ENCODE measurements at regions not wholly inside any gene's neighbourhood (a gene's known extent, or its start where the extent isn't known, plus 50 kb on each side); places are given as distances from the start of the nearest gene placed in this dataset.

DNA sequence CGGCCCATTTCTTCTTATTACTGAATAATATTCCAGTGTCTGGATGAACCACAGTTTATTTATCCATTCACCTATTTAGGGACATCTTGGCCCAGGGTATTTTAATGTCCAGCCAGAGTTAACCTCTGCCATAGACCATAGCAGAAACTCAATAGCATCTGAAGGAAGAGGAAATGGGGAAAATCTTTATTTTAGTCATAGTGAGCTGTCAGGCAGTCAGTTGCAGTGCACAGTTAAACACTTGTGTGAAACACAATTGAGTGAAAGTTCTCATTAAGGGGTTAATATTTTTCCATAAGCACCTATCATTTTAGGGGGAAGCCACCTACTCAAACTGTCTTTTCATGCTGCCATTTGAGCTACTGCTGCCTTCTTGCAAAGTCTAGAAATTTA lies 197.3 kb upstream of the PPFIA2 start:
- no peak overlapping the region for H3K4me3 ChIP-seq
- H3K27me3 ChIP-seq = no peaks in the 10 kb centered on the region
- H3K36me3 ChIP-seq = no peaks in the 10 kb centered on the region
- no peaks in the 10 kb centered on the region for H3K4me1 ChIP-seq
- DNase-seq (ENCODE audit: low spot score in 2 of 2) = no peak
- 100% methylated on average over 1 of the region's 1 CpG for WGBS, 2 donors
- no peak overlapping the region for H3K27ac ChIP-seq
- TF ChIP-seq, protein P1, sequence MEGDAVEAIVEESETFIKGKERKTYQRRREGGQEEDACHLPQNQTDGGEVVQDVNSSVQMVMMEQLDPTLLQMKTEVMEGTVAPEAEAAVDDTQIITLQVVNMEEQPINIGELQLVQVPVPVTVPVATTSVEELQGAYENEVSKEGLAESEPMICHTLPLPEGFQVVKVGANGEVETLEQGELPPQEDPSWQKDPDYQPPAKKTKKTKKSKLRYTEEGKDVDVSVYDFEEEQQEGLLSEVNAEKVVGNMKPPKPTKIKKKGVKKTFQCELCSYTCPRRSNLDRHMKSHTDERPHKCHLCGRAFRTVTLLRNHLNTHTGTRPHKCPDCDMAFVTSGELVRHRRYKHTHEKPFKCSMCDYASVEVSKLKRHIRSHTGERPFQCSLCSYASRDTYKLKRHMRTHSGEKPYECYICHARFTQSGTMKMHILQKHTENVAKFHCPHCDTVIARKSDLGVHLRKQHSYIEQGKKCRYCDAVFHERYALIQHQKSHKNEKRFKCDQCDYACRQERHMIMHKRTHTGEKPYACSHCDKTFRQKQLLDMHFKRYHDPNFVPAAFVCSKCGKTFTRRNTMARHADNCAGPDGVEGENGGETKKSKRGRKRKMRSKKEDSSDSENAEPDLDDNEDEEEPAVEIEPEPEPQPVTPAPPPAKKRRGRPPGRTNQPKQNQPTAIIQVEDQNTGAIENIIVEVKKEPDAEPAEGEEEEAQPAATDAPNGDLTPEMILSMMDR (IDR thresholded peaks at IDR 0.05) = no peak
- TF ChIP-seq POLR2A (IDR thresholded peaks at IDR 0.05) = no peak
- TF ChIP-seq EP300 (IDR thresholded peaks at IDR 0.05) = no peak
- no peaks in the 10 kb centered on the region for H3K9me3 ChIP-seq

DNA sequence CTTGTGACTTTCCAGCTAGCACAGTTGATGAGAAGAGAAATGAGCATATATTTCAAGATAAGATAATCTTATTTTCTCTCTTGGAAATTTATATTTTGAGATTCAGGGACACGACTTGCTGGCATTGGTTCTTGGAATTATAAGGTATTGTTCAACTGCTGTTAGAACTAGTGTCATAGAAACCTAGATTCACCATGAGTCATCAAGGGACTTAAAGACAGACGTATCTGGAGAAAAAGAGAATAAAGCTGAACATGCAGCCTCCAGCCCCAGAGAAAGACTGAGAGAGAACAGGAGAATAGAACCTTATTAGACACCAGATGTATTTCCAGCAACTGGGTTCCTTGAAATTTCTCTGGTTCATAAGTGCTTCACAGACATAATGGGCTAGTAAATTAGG lies 194.4 kb upstream of the PPFIA2 start:
- no peak for DNase-seq (ENCODE audit: low spot score in 2 of 2)
- Histone ChIP-seq H3K9me3 (no peaks in the 10 kb centered on the region), H3K27ac (no peak overlapping the region), H3K36me3 (no peaks in the 10 kb centered on the region), H3K4me3 (no peak overlapping the region), H3K4me1 (no peaks in the 10 kb centered on the region), H3K27me3 (no peaks in the 10 kb centered on the region)
- no peak for TF ChIP-seq EP300 (IDR thresholded peaks at IDR 0.05)
- TF ChIP-seq, protein P1 (IDR thresholded peaks at IDR 0.05) = no peak
- no peak for TF ChIP-seq POLR2A (IDR thresholded peaks at IDR 0.05)
- 61 to 67% methylated on average over 2 of the region's 2 CpGs for whole genome bisulfite sequencing, 2 donors

DNA sequence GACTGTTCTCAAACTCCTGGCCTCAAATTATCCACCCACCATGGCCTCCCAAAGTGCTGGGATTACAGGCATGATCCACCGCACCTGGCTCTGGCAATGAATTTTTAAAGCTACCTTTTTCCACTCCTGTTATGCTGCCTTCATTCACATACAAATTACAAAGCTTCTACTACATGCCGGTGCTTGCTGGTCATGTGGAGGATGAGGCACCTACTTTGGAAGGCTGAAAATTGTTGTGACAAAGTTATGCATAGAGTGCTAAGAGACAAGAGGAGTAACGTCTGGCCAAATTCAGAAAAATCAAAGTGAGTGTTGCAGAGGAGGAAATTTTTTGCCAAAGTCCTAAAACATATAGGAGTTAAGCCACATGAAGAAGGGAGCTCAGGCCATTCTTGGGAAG lies 191.7 kb upstream of the PPFIA2 start:
- Histone ChIP-seq H3K36me3 (no peaks in the 10 kb centered on the region), H3K27me3 (no peaks in the 10 kb centered on the region), H3K27ac (no peak overlapping the region), H3K9me3 (no peaks in the 10 kb centered on the region), H3K4me3 (no peak overlapping the region), H3K4me1 (no peaks in the 10 kb centered on the region)
- DNase-seq (ENCODE audit: low spot score in 2 of 2) = no peak
- TF ChIP-seq EP300 (IDR thresholded peaks at IDR 0.05) = no peak
- no peak for TF ChIP-seq POLR2A (IDR thresholded peaks at IDR 0.05)
- TF ChIP-seq, protein P1 (IDR thresholded peaks at IDR 0.05) = no peak
- 87 to 89% methylated on average over 3 of the region's 3 CpGs for WGBS, 2 donors

DNA sequence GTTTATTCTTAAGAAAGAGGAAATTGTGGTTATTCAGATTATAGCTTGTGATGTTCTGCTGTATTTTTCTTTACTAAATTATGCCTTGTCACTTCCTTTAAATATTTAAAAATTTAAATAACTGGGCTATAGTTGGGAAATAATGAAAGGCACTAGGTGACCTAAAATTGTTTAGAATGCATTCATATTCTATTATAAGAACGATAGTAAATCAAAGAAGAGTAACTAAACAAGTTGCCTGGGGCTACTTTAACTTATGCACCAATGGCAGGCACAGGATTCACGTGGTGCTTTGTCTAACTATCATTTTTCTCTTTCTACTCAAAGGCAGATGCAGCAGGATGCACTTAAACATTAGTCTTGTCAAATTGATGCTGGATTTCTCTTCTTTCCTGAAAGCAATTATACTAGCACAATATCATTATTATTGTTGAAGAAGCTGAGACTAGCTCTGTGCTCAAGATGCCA lies 190.7 kb upstream of the PPFIA2 start:
- Histone ChIP-seq H3K9me3 (no peaks in the 10 kb centered on the region), H3K27ac (no peak overlapping the region), H3K36me3 (no peaks in the 10 kb centered on the region), H3K4me3 (no peak overlapping the region), H3K4me1 (no peaks in the 10 kb centered on the region), H3K27me3 (no peaks in the 10 kb centered on the region)
- no peak for TF ChIP-seq POLR2A (IDR thresholded peaks at IDR 0.05)
- TF ChIP-seq EP300 (IDR thresholded peaks at IDR 0.05) = no peak
- DNase-seq (ENCODE audit: low spot score in 2 of 2) = no peak
- 12 to 27% methylated on average over 2 of the region's 2 CpGs for WGBS, 2 donors

DNA sequence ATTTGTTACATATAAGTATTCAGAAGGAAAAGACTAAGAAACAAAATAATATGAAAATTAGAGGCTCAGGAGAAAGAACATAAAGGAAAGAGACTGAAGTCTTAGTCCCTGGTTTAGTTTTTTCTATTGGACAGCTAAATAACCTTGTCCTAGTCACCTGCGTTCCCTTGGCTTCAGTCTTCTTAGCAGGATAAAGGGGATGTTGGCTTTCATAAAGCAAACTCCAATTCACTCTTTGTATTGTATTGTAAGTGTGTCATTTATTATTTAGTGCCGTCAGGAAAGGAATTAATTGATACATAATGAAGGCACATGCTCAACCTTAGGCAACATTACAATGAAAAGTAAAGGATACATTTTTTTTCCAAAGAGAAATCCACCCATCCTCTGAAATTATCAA lies 190.3 kb upstream of the PPFIA2 start:
- H3K27ac ChIP-seq = no peak overlapping the region
- no peaks in the 10 kb centered on the region for H3K36me3 ChIP-seq
- TF ChIP-seq, protein P1 (IDR thresholded peaks at IDR 0.05) = no peak
- TF ChIP-seq POLR2A (IDR thresholded peaks at IDR 0.05) = no peak
- TF ChIP-seq EP300 (IDR thresholded peaks at IDR 0.05) = no peak
- no peak for DNase-seq (ENCODE audit: low spot score in 2 of 2)
- 63 to 70% methylated on average over 2 of the region's 2 CpGs for WGBS, 2 donors
- H3K4me3 ChIP-seq = no peak overlapping the region
- H3K4me1 ChIP-seq = no peaks in the 10 kb centered on the region
- H3K9me3 ChIP-seq = no peaks in the 10 kb centered on the region
- H3K27me3 ChIP-seq = no peaks in the 10 kb centered on the region

DNA sequence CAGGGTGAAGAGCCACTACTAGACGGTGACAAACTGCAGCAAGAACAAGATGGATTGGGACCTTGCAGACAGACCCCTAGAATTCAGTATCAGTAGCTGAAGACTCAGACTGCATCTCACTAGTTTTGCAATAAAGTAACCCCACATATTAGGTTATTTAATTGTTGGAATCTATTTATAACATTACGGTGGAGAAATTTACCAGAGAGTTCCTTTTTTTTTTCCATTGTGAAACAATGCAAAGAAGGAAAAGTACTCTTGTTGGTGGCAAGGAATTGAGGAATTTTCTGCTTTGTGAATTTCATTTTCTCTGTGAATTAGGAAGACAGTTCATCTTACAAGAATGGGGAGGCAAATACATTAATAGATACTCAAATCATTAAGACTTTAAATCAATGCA lies 185.7 kb upstream of the PPFIA2 start:
- 70 to 76% methylated on average over 2 of the region's 2 CpGs for WGBS, 2 donors
- H3K4me1 ChIP-seq = no peaks in the 10 kb centered on the region
- H3K36me3 ChIP-seq = no peaks in the 10 kb centered on the region
- TF ChIP-seq, protein P1 (IDR thresholded peaks at IDR 0.05) = no peak
- TF ChIP-seq EP300 (IDR thresholded peaks at IDR 0.05) = no peak
- no peak overlapping the region for H3K4me3 ChIP-seq
- DNase-seq (ENCODE audit: low spot score in 2 of 2) = no peak
- no peaks in the 10 kb centered on the region for H3K27me3 ChIP-seq
- H3K9me3 ChIP-seq = no peaks in the 10 kb centered on the region
- no peak overlapping the region for H3K27ac ChIP-seq
